ENCODE measurements at regions not wholly inside any gene's neighbourhood (a gene's known extent, or its start where the extent isn't known, plus 50 kb on each side); places are given as distances from the start of the nearest gene placed in this dataset.

DNA sequence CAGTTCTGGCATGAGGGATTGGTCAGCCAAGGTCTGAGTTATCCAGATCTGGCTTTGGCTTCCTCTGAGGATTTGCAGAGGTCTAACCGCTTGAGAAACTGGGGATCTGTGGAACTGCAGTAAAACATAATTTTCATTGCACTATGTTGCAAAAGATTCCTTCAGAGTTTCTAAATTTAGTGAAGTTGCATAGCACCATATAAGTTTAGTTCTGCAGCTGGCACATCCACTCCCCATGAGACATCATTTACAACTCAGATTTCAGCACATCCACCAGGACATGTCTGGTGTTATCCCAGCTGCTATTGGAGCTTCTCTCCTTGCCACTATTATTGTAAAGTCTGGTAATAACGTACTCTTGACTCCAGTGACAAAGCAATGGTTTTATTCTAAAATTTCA, 181.5 kb downstream of the CWF19L2 start:
- Histone ChIP-seq H3K79me2 (ENCODE audit: low read length) (no peaks in the 10 kb centered on the region), H3K4me3 (ENCODE audit: low read length) (no peak overlapping the region), H3K9me2 (replicated peaks; ENCODE audit: low read length) (no peaks in the 10 kb centered on the region), H3F3A (ENCODE audit: low read length, unreplicated experiment) (no peaks in the 10 kb centered on the region), H2AFZ (ENCODE audit: low read length) (no peak overlapping the region), H3K36me3 (ENCODE audit: low read depth, low read length) (no peaks in the 10 kb centered on the region), H3K4me2 (ENCODE audit: low read length) (no peak overlapping the region), H3K27ac (ENCODE audit: low read length) (no peak overlapping the region), H3K9ac (ENCODE audit: low read length) (no peak overlapping the region), H3K9me3 (ENCODE audit: low read length) (no peaks in the 10 kb centered on the region), H3K27me3 (ENCODE audit: low read length) (no peaks in the 10 kb centered on the region), H3K4me1 (ENCODE audit: insufficient read depth, low read length) (peaks cover 10% of the 10 kb centered on the region), H4K20me1 (ENCODE audit: low read length) (no peaks in the 10 kb centered on the region)
- intact Hi-C loops (cut with micrococcal nuclease): no loop called here
- POLR2A ChIA-PET (ENCODE audit: unreplicated experiment): no interaction called here
- BruUV-seq (replicated peaks): no TSS peak
- DNase-seq: no peak
- no peak for TF ChIP-seq EZH2 (IDR thresholded peaks at IDR 0.05; ENCODE audit: low read length, unreplicated experiment)
- TF ChIP-seq, protein P1, sequence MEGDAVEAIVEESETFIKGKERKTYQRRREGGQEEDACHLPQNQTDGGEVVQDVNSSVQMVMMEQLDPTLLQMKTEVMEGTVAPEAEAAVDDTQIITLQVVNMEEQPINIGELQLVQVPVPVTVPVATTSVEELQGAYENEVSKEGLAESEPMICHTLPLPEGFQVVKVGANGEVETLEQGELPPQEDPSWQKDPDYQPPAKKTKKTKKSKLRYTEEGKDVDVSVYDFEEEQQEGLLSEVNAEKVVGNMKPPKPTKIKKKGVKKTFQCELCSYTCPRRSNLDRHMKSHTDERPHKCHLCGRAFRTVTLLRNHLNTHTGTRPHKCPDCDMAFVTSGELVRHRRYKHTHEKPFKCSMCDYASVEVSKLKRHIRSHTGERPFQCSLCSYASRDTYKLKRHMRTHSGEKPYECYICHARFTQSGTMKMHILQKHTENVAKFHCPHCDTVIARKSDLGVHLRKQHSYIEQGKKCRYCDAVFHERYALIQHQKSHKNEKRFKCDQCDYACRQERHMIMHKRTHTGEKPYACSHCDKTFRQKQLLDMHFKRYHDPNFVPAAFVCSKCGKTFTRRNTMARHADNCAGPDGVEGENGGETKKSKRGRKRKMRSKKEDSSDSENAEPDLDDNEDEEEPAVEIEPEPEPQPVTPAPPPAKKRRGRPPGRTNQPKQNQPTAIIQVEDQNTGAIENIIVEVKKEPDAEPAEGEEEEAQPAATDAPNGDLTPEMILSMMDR (conservative IDR thresholded peaks at IDR 0.05; ENCODE audit: low read depth, low read length): no peak
- no peak for TF ChIP-seq EZH2phosphoT487 (IDR thresholded peaks at IDR 0.05; ENCODE audit: borderline replicate concordance, low read length)
- CTCF ChIA-PET: interaction anchor here (0.5 kb wide), 1 partner anchor 147 kb away, joined by 3 read pairs; no protein-coding TSS in a partner anchor
- ATAC-seq: peak; percentile 41

DNA sequence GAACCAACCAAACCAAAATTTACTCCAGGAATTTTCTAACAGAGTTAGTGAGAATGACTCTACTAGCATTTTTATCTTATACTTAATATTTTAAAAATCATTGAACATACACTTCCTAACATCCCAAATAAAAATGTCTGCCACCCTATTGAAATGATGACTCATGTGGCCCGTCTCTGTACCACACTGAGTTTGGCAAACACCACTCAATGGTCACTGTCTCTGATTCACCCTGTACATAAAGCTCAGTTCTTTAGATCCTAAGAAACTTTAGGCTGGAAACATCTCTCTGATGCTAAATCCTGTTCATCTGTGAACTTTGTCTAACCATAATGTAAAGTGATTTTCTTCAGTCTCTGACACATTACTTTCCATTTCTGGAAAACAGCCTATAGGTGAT, 182.0 kb downstream of the CWF19L2 start:
- Histone ChIP-seq H3K36me3 (ENCODE audit: low read depth, low read length) (no peaks in the 10 kb centered on the region), H3F3A (ENCODE audit: low read length, unreplicated experiment) (no peaks in the 10 kb centered on the region), H3K4me3 (ENCODE audit: low read length) (no peak overlapping the region), H3K9me3 (ENCODE audit: low read length) (no peaks in the 10 kb centered on the region), H3K27me3 (ENCODE audit: low read length) (no peaks in the 10 kb centered on the region), H3K4me1 (ENCODE audit: insufficient read depth, low read length) (peaks cover 10% of the 10 kb centered on the region), H2AFZ (ENCODE audit: low read length) (no peak overlapping the region), H3K9me2 (replicated peaks; ENCODE audit: low read length) (no peaks in the 10 kb centered on the region), H3K27ac (ENCODE audit: low read length) (no peak overlapping the region), H3K4me2 (ENCODE audit: low read length) (no peak overlapping the region), H3K79me2 (ENCODE audit: low read length) (no peaks in the 10 kb centered on the region), H3K9ac (ENCODE audit: low read length) (no peak overlapping the region), H4K20me1 (ENCODE audit: low read length) (no peaks in the 10 kb centered on the region)
- no TSS peak for BruUV-seq (replicated peaks)
- POLR2A ChIA-PET (ENCODE audit: unreplicated experiment): no interaction called here
- CTCF ChIA-PET: interaction anchor here (0.5 kb wide), 1 partner anchor 148 kb away, joined by 3 read pairs; no protein-coding TSS in a partner anchor
- intact Hi-C loops (cut with micrococcal nuclease): no loop called here
- ATAC-seq (peak; percentile 97), DNase-seq (peak; percentile 73)
- TF ChIP-seq EZH2 (IDR thresholded peaks at IDR 0.05; ENCODE audit: low read length, unreplicated experiment) (no peak), EZH2phosphoT487 (IDR thresholded peaks at IDR 0.05; ENCODE audit: borderline replicate concordance, low read length) (no peak)
- TF ChIP-seq, protein P1 (conservative IDR thresholded peaks at IDR 0.05; ENCODE audit: low read depth, low read length): no peak

DNA sequence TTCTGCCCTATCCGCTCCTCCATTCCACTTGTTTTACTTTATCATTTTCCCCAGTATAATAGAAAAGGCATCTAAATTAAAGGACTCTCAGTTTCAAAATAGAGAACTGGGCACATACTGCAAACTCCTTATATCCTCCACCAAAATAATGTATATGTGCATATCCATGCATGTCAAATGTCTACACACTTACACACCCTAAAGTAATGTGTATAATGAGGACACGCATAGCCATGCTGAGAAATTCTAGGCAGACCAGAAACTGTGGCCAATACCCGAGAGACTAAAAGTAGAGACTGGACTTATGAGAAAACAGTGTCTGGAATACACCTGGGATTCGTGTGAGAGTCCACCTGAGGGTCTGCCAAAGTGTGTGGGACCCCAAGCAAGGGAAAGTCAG, 183.5 kb downstream of the CWF19L2 start:
- no TSS peak for BruUV-seq (replicated peaks)
- ChIA-PET POLR2A (ENCODE audit: unreplicated experiment) (no interaction called here), CTCF (no interaction called here)
- Histone ChIP-seq H3K36me3 (ENCODE audit: low read depth, low read length) (no peaks in the 10 kb centered on the region), H3K27me3 (ENCODE audit: low read length) (no peaks in the 10 kb centered on the region), H3K27ac (ENCODE audit: low read length) (no peak overlapping the region), H3K79me2 (ENCODE audit: low read length) (no peaks in the 10 kb centered on the region), H3F3A (ENCODE audit: low read length, unreplicated experiment) (no peaks in the 10 kb centered on the region), H3K9ac (ENCODE audit: low read length) (no peak overlapping the region), H3K9me2 (replicated peaks; ENCODE audit: low read length) (no peaks in the 10 kb centered on the region), H3K4me3 (ENCODE audit: low read length) (no peak overlapping the region), H3K4me1 (ENCODE audit: insufficient read depth, low read length) (peaks cover 10% of the 10 kb centered on the region), H3K4me2 (ENCODE audit: low read length) (no peak overlapping the region), H4K20me1 (ENCODE audit: low read length) (no peaks in the 10 kb centered on the region), H2AFZ (ENCODE audit: low read length) (no peak overlapping the region), H3K9me3 (ENCODE audit: low read length) (no peaks in the 10 kb centered on the region)
- no peak for DNase-seq
- TF ChIP-seq EZH2 (IDR thresholded peaks at IDR 0.05; ENCODE audit: low read length, unreplicated experiment) (no peak), EZH2phosphoT487 (IDR thresholded peaks at IDR 0.05; ENCODE audit: borderline replicate concordance, low read length) (no peak)
- TF ChIP-seq, protein P1 (conservative IDR thresholded peaks at IDR 0.05; ENCODE audit: low read depth, low read length): no peak
- intact Hi-C loops (cut with micrococcal nuclease): no loop called here
- ATAC-seq: no peak
